NB4 (cell line): ENCODE measurements at regions not wholly inside any gene's neighbourhood (a gene's known extent, or its start where the extent isn't known, plus 50 kb on each side); places are given as distances from the start of the nearest gene placed in this dataset.

ENCODE experiments used
- DNase-seq: peaks from one replicate; pipeline ENCODE4 v3.0.0; 2010; ENCODE audit warnings: low read depth
- H3K4me3 ChIP-seq: one replicate; pipeline ENCODE4 v1.5.1; 2011; ENCODE audit warnings: mild to moderate bottlenecking, low read depth, low read length, moderate library complexity
- CTCF ChIP-seq: IDR thresholded peaks from one replicate; pipeline ENCODE4 v1.5.1; 2012; ENCODE audit warnings: low read depth, low read length
- MAX ChIP-seq: IDR thresholded peaks from 2 replicates; pipeline ENCODE4 v1.6.1; 2011; ENCODE audit warnings: low read depth, low read length
- MYC ChIP-seq: IDR thresholded peaks from 2 replicates; pipeline ENCODE4 v1.6.1; 2011; ENCODE audit warnings: low read depth, low read length
- POLR2A ChIP-seq: IDR thresholded peaks from 2 replicates; pipeline ENCODE4 v1.6.1; 2011; ENCODE audit warnings: mild to moderate bottlenecking; ENCODE audit not compliant: insufficient read length; ENCODE audit errors: extremely low read depth

GRCh38 chr2:9696731-9697130 lies 65.9 kb upstream of the YWHAQ start:
- DNase-seq, result no peak
- H3K4me3 ChIP-seq, result no peak overlapping the region
- no peak for TF ChIP-seq CTCF
- TF ChIP-seq POLR2A, result no peak
- TF ChIP-seq MAX, result no peak
- TF ChIP-seq MYC, result no peak

GRCh38 chr2:9697909-9698308 lies 67.1 kb upstream of the YWHAQ start:
- no peak for DNase-seq
- TF ChIP-seq CTCF (no peak), MYC (no peak), MAX (no peak), POLR2A (no peak)
- H3K4me3 ChIP-seq, result no peak overlapping the region

GRCh38 chr2:9699139-9700108 lies 68.6 kb upstream of the YWHAQ start:
- no peak for DNase-seq
- no peak overlapping the region for H3K4me3 ChIP-seq
- TF ChIP-seq MAX (no peak), MYC (no peak), POLR2A (no peak), CTCF (no peak)

- no peak overlapping the region for H3K4me3 ChIP-seq
- TF ChIP-seq POLR2A (no peak), CTCF (no peak), MAX (no peak), MYC (no peak)
- DNase-seq, result no peak
Measured at GRCh38 chr2:9700109-9700495, 69.3 kb upstream of the YWHAQ start.

- H3K4me3 ChIP-seq, result no peak overlapping the region
- DNase-seq, result no peak
- TF ChIP-seq POLR2A (no peak), CTCF (no peak), MAX (no peak), MYC (no peak)
Measured at GRCh38 chr2:9702604-9703084, 71.8 kb upstream of the YWHAQ start.
